Middle frontal gyrus (tissue), 1 donor: ENCODE measurements at regions not wholly inside any gene's neighbourhood (a gene's known extent, or its start where the extent isn't known, plus 50 kb on each side); places are given as distances from the start of the nearest gene placed in this dataset.

Experiments used
- DNase-seq: peaks from one replicate; pipeline ENCODE4 v3.0.0-alpha.2; 2015; ENCODE audit warnings: low spot score; ENCODE audit errors: extremely low spot score

- DNase-seq = no peak
Observed at GRCh38 chr17:77428020-77428748, 287.4 kb downstream of the SEC14L1 start.

DNA sequence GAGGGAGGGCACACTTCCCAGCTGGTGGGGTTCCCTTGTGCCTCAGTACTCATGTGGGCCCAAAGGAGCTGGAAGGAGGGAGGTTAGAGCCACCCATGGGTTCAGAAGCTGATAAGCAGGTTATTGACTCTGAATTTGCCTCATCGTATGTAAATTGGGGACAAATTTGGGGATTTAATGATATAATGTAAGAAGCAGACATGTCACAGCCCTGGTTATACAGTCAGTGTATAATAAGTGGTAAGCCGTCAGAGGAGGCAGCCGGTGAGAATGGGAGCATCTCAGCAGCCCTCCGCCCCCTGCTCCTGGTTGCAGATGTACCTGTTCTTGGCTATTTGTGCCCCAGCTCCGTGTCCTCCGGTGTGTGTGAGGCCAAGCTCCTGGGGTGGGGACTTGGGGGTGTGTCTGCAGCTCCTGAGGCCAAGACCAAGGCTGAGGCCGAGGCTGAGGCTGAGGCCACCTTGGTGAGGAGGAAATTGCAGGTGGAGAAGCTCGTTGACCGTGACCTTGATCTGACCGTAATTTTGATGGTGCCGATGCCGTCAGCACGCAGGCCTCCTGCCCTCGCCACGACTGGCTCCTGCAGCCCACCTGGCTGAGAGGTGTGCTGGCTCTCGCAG, 288.1 kb downstream of the SEC14L1 start:
- DNase-seq = no peak

- no peak for DNase-seq
Observed at GRCh38 chr17:77429369-77429968, 288.7 kb downstream of the SEC14L1 start.

DNA sequence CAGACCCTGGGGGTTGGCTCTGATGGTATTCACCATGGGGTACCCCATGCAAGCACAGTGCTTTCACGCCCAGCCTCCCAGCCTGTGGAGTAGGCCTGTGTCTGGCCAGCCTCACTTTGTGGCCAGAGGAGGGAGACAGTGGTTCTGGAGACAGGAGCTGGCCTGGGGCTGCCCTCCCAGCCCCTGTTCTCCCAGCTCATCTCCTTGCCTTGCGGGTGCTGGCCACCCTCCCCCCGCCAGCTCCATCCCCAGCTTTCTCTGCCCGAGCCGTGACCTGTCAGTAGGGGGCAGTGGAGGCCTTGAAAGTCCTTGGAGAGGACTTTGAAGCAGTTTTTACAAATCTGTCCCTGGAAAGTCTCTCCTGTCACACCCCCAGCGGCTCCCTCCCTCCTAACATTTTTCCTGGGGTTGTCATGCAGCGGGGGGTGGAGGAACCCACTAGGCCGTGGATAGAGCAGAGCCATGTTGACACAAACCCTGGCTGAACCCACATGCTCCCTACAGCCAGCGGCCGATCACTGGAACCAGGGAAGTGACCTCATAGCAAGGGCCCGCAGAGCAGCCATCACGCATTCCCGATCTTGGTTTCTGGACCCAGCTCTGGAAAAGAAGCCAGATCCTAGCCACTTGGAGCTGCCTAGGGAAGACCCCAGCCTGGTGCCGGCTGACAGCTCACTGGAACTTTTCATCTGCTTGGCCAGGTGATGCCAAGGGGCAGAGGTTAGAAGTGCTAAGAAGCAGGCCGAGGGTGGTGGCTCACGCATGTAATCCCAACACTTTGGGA, 289.4 kb downstream of the SEC14L1 start:
- DNase-seq = no peak

DNA sequence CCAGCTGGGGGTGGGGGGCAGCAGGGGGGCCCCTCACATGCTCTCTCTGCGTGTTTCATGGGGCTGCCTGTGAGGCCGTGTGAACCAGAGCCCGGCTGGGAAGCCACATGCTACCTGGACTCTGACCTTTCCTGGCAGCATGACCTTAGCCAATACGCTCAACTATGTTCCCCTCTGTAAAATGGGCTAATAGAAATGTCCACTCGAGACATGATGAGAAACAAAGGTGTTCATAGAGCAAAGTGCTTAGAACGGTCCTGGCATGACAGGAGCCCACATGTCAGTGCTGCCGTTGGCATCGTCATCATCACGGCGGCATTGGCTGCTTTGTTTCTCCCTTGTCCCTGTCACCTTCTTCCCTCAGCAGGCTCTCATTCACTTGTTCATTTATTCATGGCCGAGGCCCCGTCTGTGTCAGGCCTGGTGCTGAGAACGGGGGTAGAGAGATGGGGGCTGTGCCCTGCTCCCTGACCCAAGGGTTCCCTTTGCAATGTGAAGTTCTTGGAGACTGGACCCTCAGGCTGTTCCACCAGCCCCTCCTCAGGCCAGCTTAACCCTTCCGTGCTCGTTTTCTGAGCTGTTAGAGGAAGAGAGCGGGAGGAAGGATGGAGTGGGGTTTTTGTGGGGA, 291.4 kb downstream of the SEC14L1 start:
- DNase-seq = no peak

GRCh38 chr17:77432742-77433141, 292.0 kb downstream of the SEC14L1 start:
- DNase-seq = no peak

GRCh38 chr17:77433385-77434135, 292.8 kb downstream of the SEC14L1 start:
- no peak for DNase-seq

GRCh38 chr17:77434136-77435114, 293.7 kb downstream of the SEC14L1 start:
- no peak for DNase-seq

GRCh38 chr17:77435272-77436057, 294.7 kb downstream of the SEC14L1 start:
- DNase-seq = no peak

DNA sequence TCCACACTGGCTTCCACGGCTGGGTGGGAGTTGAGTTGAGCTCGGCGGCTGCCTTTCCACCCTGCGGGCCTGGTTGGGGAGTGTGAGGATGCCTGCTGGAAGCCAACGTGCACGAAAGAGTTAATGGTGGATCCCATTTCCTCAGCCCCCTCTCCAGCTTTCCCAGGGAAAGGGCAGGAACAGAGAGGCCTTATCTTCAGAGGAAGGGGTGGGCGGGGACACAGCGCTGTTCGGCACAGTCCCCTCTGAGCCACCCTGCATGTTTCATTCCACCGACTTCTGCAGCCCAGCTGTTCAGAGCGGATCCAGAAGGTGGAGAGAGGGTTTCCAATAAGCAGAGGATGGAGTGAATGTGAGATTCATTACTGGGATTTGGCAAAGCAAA, 295.3 kb downstream of the SEC14L1 start:
- no peak for DNase-seq

GRCh38 chr17:77436481-77436880, 295.7 kb downstream of the SEC14L1 start:
- DNase-seq = no peak

DNA sequence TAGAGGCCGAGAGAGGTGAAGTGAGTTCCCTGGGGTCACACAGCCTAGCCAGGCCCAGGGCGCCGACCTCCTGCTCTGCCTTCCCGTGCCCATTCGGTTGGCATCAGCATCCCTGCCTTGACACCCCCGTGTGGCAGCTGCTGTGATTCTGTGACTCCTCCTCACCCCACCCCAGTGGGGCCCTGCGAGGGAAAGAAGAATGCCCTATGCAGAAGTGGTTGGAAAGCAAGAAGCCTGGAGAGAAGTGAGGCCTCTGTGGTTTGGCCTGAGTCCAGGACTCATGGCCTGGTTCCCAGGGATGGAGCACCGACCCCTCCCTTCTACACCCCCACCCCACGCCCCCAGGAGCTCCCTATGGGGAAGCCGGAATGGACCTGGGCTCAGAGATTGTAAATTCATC, 296.2 kb downstream of the SEC14L1 start:
- no peak for DNase-seq

GRCh38 chr17:77437747-77438146, 297.0 kb downstream of the SEC14L1 start:
- no peak for DNase-seq

GRCh38 chr17:77438241-77439188, 297.7 kb downstream of the SEC14L1 start:
- DNase-seq = no peak

- no peak for DNase-seq
Observed at GRCh38 chr17:77439189-77440018, 298.6 kb downstream of the SEC14L1 start.

DNA sequence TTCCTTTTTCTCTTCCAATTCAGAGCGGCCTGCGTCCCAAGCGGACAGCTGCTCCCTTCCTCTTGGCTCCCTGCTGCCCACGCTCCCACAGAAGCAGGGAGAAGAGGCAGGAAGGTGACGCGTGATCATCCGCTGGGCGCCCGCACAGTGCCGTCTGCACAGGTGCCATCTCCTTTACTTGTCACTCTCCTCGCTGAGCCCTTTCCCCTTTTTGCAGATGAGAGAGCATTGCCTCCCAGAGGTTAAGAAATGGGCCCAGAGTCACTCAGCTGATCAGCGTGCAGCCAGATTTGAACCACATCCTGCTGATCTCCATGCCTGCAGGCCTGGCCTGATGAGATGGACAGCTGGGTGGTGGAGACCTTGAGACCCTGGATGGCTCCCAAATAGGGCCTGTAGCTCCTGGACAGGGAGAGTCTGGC, 299.8 kb downstream of the SEC14L1 start:
- no peak for DNase-seq
